Motor neuron (in vitro differentiated cells): ENCODE measurements at regions not wholly inside any gene's neighbourhood (a gene's known extent, or its start where the extent isn't known, plus 50 kb on each side); places are given as distances from the start of the nearest gene placed in this dataset.
"Not testable (repeated sequence)": the region's sequence is repeated elsewhere in the genome, so short reads cannot be mapped to it uniquely, and the experiment has no call there.

Experiments used
- ATAC-seq, 8 experiments: fragments of 200-7000 bp; cut with Tn5 transposase; replicated peaks in 6 of 8; 2 replicates each; pipeline ENCODE4 v1.8.0; 2021; ENCODE audit warnings: mild to moderate bottlenecking in 8 of 8, moderate library complexity in 8 of 8
- H3K27ac ChIP-seq, 2 donors: fragments of 250-450 bp; sonication (Bioruptor Pico); 2 replicates each; pipeline ENCODE4 v1.9.0; 2021; ENCODE audit warnings: antibody characterized with exemption in 2 of 2, mild to moderate bottlenecking in 2 of 2, moderate library complexity in 1 of 2
- H3K4me1 ChIP-seq, 2 donors: fragments of 250-450 bp; sonication (Bioruptor Pico); replicated peaks in 1 of 2; 2 replicates each; pipeline ENCODE4 v1.6.1; 2021; ENCODE audit warnings: antibody characterized with exemption in 2 of 2, mild to moderate bottlenecking in 2 of 2, moderate library complexity in 1 of 2
- H3K4me3 ChIP-seq, 5 donors: fragments of 250-450 bp; sonication (Bioruptor Pico); 2 replicates each; pipeline ENCODE4 v1.9.0; 2021; ENCODE audit warnings: antibody characterized with exemption in 5 of 5, mild to moderate bottlenecking in 5 of 5, moderate library complexity in 4 of 5
- whole genome bisulfite sequencing, 10 experiments: fragments of 450-650 bp; shearing (Covaris generic); methylation state at CpG; one replicate each; pipeline ENCODE4 v1.0.0; 2022; 5-methylcytosine and 5-hydroxymethylcytosine counted together
- in situ Hi-C, 9 experiments: fragments of 400-800 bp; cut with MboI; loops; one replicate each; pipeline ENCODE4 v1.15.0; 2021; ENCODE audit warnings: low sequenced_read_pairs in 9 of 9, low pct_unique_long_range_greater_than_20kb in 2 of 9; ENCODE audit not compliant: unreplicated experiment in 9 of 9

GRCh38 chr3:187873843-187874242 is 128.6 kb upstream of the BCL6 start:
- in situ Hi-C loops = no loop called here
- no peak for ATAC-seq
- no peak overlapping the region for H3K4me3 ChIP-seq
- H3K4me1 ChIP-seq = no peaks in the 10 kb centered on the region
- no peak overlapping the region for H3K27ac ChIP-seq
- WGBS, 10 experiments = 50 to 100% (median 85%) methylated on average over 1 of the region's 1 CpG

DNA sequence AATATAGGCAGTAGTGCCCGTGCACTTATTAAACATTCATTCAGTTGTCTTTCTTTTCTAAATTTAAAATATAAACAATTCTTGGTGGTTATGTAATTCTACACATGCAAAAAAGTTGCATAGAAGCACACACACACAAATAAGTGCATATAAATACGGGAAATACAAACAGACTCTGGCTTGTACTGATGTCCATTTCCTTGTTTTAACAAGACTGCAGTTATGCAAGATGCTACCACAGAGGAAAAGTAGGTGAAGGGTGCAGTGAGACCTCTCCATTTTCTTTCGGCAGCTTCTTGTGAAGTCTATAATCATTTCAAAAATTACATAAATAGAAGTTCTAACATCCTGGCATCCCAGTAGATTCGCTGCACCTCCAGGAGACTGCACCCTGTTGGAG is 130.6 kb upstream of the BCL6 start:
- Histone ChIP-seq H3K4me3 (no peak overlapping the region), H3K27ac (no peak overlapping the region), H3K4me1 (no peaks in the 10 kb centered on the region)
- 53 to 100% (median 82%) methylated on average over 1 to 4 of the region's 4 CpGs; no CpG with 5 or more reads in 1 of the 10 experiments for WGBS, 10 experiments
- in situ Hi-C loops = no loop called here
- ATAC-seq = no peak

DNA sequence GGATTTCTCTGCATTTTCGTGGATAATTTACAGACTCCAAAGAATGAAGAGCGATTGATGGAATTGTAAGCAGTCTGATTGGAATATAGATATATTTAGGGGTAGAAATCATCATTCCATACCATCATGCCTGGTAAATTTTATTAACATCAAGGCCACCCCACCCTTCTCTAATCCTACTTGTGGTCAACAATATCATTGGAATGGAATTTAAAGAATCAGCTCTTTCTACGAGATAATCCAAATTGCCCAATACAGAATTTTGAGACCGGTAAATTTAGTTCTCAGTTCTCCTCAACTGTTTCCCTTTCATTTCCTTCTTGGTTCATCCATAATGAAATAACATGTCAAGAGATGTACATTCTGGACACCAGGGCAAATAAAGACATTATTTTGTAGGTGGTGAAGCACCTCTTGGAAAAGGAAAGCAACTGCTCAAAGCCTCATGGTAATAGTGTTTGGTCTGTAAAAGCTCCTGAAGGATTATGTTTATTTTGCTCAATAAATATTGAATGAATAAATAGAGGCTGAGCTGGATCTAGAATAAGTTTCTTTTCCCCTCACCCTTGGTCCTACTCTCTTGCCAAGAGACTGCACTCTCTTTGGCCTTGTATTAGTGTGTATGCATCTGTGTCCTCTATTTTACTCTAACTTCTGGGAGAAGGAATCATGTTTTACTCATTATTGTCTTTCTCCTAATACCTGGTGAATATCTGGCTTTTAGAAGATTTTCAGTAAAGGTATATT is 133.7 kb upstream of the BCL6 start:
- WGBS, 10 experiments = 29 to 93% (median 77%) methylated on average over 1 to 4 of the region's 4 CpGs; no CpG with 5 or more reads in 1 of the 10 experiments
- H3K4me3 ChIP-seq = no peak overlapping the region
- in situ Hi-C loops = no loop called here
- no peak overlapping the region for H3K27ac ChIP-seq
- no peaks in the 10 kb centered on the region for H3K4me1 ChIP-seq
- ATAC-seq = peak in 3 of 8 experiments; percentile 36 to 80 (median 56)

- 20 to 100% (median 79%) methylated on average over 1 of the region's 1 CpG; no CpG with 5 or more reads in 2 of the 10 experiments for WGBS, 10 experiments
- Histone ChIP-seq H3K4me3 (no peak overlapping the region), H3K27ac (no peak overlapping the region), H3K4me1 (no peaks in the 10 kb centered on the region)
- in situ Hi-C loops = no loop called here
- ATAC-seq = peak in 1 of 8 experiments; percentile 36
Observed at GRCh38 chr3:187880441-187880840, 135.2 kb upstream of the BCL6 start.

GRCh38 chr3:187880851-187881250 is 135.6 kb upstream of the BCL6 start:
- in situ Hi-C loops = no loop called here
- H3K4me1 ChIP-seq = no peaks in the 10 kb centered on the region
- ATAC-seq = peak in 3 of 8 experiments; percentile 22 to 72 (median 69)
- WGBS, 10 experiments = 33 to 91% (median 69%) methylated on average over 1 of the region's 1 CpG; no CpG with 5 or more reads in 2 of the 10 experiments
- H3K4me3 ChIP-seq = no peak overlapping the region
- H3K27ac ChIP-seq = no peak overlapping the region

GRCh38 chr3:187888701-187889100 is 143.4 kb upstream of the BCL6 start:
- no peak overlapping the region for H3K4me3 ChIP-seq
- 0 to 100% (median 60%) methylated on average over 1 of the region's 1 CpG; no CpG with 5 or more reads in 2 of the 10 experiments for WGBS, 10 experiments
- no peak for ATAC-seq
- no peak overlapping the region for H3K27ac ChIP-seq
- H3K4me1 ChIP-seq = peaks cover 0 to 5% of the 10 kb centered on the region in 2 donors
- in situ Hi-C loops = no loop called here

DNA sequence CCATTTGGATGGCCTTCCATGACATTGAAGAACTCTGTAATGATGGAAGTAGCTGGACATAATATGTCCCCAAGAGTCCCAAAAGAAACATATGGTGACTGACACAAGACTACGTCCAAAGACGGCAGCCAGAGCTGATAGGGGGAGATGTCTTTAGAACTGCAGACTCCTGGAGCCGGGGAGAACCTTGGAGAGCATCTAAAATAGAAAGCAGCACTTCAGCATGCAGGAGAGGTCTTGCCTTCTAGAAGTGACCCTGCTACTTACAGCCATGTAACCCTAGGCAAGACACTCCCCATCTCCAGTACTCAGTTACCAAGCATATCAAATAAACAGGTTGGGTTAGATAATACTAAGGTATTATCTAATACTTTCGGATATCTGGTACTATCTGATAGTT is 143.8 kb upstream of the BCL6 start:
- H3K4me3 ChIP-seq = no peak overlapping the region
- H3K27ac ChIP-seq = no peak overlapping the region
- in situ Hi-C loops = no loop called here
- ATAC-seq = no peak
- 40 to 100% (median 94%) methylated on average over 1 to 4 of the region's 4 CpGs; no CpG with 5 or more reads in 1 of the 10 experiments for WGBS, 10 experiments
- peaks cover 0 to 5% of the 10 kb centered on the region in 2 donors for H3K4me1 ChIP-seq

GRCh38 chr3:187889601-187890404 is 144.5 kb upstream of the BCL6 start:
- H3K4me1 ChIP-seq = peaks cover 0 to 5% of the 10 kb centered on the region in 2 donors
- in situ Hi-C loops = no loop called here

GRCh38 chr3:187890405-187890752 is 145.1 kb upstream of the BCL6 start:
- no CpG with 5 or more reads among the region's 15 CpGs for WGBS, 10 experiments
- H3K27ac ChIP-seq, in situ Hi-C loops, H3K4me1 ChIP-seq: not testable (repeated sequence)
- H3K4me3 ChIP-seq = peak overlapping the region in 4 of 5 donors; percentile 18 to 34 (median 22)
- peak in 4 of 8 experiments; percentile 30 to 65 (median 37) for ATAC-seq

More at GRCh38 chr3:187889601-187890404, 144.5 kb upstream of the BCL6 start:
- ATAC-seq = peak in 5 of 8 experiments; percentile 18 to 45 (median 32)
- Histone ChIP-seq H3K4me3 (peak overlapping the region in 4 of 5 donors; percentile 18 to 34 (median 22)), H3K27ac (peak overlapping the region in 1 of 2 donors; percentile 14)
- 10 to 100% (median 68%) methylated on average over 1 to 4 of the region's 20 CpGs; no CpG with 5 or more reads in 1 of the 10 experiments for WGBS, 10 experiments

- WGBS, 10 experiments = 14 to 100% (median 40%) methylated on average over 1 to 4 of the region's 6 CpGs; no CpG with 5 or more reads in 1 of the 10 experiments
- no peak overlapping the region for H3K27ac ChIP-seq
- H3K4me1 ChIP-seq = no peaks in the 10 kb centered on the region
- in situ Hi-C loops = no loop called here
- ATAC-seq = no peak
- no peak overlapping the region for H3K4me3 ChIP-seq
Observed at GRCh38 chr3:187896646-187897045, 151.4 kb upstream of the BCL6 start.

- ATAC-seq = no peak
- no peak overlapping the region for H3K4me3 ChIP-seq
- H3K27ac ChIP-seq = no peak overlapping the region
- no peaks in the 10 kb centered on the region for H3K4me1 ChIP-seq
- WGBS, 10 experiments = 47 to 100% (median 81%) methylated on average over 1 to 4 of the region's 4 CpGs
- in situ Hi-C loops = no loop called here
Observed at GRCh38 chr3:187899246-187899645, 154.0 kb upstream of the BCL6 start.

DNA sequence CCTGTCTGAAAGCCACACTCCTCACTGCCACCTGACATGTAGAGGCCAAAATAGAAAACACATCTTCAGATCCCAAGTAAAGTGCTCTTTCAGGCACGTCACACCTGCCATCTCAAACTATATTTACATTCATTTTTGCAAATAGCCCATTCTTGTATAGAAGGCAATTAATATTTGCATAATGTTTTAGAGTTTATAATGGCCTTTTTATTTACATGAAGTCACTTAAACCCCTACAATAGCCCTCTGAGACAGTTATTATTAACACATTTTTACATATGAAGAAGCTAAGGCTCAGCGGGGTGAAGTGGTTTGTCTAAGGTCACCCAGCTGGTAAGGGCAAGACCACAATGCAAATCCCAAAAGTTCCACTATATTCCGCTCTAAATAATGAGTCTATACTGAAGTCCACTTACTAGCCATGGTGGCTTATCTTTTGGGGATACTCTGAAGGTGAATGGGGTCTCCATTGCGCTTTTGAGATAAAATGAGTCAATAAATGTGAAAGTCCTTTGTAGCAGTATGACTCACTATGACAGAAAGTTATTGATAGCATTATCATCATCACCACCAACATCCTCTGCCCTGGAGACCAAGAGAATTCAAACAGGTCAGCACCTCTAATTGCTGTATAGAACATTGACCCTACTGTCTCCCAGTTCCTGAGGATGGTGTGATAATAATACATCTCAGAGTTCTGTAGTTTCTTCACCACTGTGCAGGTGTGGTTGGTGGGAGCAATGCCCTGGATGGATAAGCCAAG is 155.9 kb upstream of the BCL6 start:
- WGBS, 10 experiments = 41 to 83% (median 70%) methylated on average over 1 to 3 of the region's 4 CpGs; no CpG with 5 or more reads in 2 of the 10 experiments
- in situ Hi-C loops = no loop called here
- H3K4me3 ChIP-seq = no peak overlapping the region

More for the DNA sequence above, 155.9 kb upstream of the BCL6 start:
- Histone ChIP-seq H3K27ac (no peak overlapping the region), H3K4me1 (no peaks in the 10 kb centered on the region)
- peak in 3 of 8 experiments; percentile 23 to 54 (median 27) for ATAC-seq
